Left ventricle myocardium inferior (tissue), 1 donor: ENCODE measurements at regions not wholly inside any gene's neighbourhood (a gene's known extent, or its start where the extent isn't known, plus 50 kb on each side); places are given as distances from the start of the nearest gene placed in this dataset.
"Not testable (repeated sequence)": the region's sequence is repeated elsewhere in the genome, so short reads cannot be mapped to it uniquely, and the experiment has no call there.

ENCODE experiments used
- DNase-seq: peaks from one replicate; pipeline ENCODE4 v3.0.0-alpha.2; 2020
- H3K27ac ChIP-seq: fragments of 200-600 bp; replicated peaks from 2 replicates; pipeline ENCODE4 v1.8.0; 2021
- H3K27me3 ChIP-seq: fragments of 200-600 bp; 2 replicates; pipeline ENCODE4 v1.8.0; 2021; ENCODE audit warnings: low read depth
- H3K36me3 ChIP-seq: fragments of 200-600 bp; 2 replicates; pipeline ENCODE4 v1.8.0; 2021
- H3K4me1 ChIP-seq: fragments of 200-600 bp; 2 replicates; pipeline ENCODE4 v1.8.0; 2021
- H3K4me3 ChIP-seq: fragments of 200-600 bp; 2 replicates; pipeline ENCODE4 v1.8.0; 2021; ENCODE audit warnings: mild to moderate bottlenecking, moderate library complexity
- H3K9me3 ChIP-seq: fragments of 200-600 bp; replicated peaks from 2 replicates; pipeline ENCODE4 v1.8.0; 2021
- intact Hi-C: fragments of 100-400 bp; cut with micrococcal nuclease; formaldehyde crosslinking; loops from one replicate; pipeline ENCODE4 v1.11.0; 2022
- TF ChIP-seq, protein P1 (sequence below): fragments of 200-600 bp; IDR thresholded peaks from 2 replicates; pipeline ENCODE4 v1.8.0; 2021; ENCODE audit warnings: antibody characterized with exemption, mild to moderate bottlenecking, borderline replicate concordance
- donor health status: DM: no; HTN: yes; CAD: no; lungs with severe emphysema.

DNA sequence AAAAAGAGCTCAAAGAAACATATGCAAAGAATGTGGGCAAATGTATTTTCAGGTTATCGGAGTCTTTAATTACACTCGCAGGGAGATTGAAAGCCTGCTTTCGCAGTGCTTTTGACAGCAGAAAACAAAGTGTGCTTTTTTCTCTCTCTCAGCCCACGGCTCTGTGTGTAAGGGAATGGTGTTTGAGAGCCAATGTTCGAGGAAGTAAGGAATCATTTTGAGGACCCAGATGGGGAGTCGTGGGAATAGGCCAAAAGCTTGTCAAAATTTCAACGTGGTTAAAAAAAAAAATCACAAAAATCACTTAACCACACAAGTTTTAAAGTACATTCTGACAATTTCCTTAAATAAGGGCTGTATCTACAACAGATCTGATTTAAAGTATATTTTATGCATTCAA is 197.1 kb upstream of the IRS2 start:
- DNase-seq = no peak
- Histone ChIP-seq H3K27me3 (no peaks in the 10 kb centered on the region), H3K27ac (no peak overlapping the region), H3K36me3 (no peaks in the 10 kb centered on the region), H3K4me1 (no peaks in the 10 kb centered on the region), H3K9me3 (no peaks in the 10 kb centered on the region), H3K4me3 (no peak overlapping the region)
- TF ChIP-seq, protein P1, sequence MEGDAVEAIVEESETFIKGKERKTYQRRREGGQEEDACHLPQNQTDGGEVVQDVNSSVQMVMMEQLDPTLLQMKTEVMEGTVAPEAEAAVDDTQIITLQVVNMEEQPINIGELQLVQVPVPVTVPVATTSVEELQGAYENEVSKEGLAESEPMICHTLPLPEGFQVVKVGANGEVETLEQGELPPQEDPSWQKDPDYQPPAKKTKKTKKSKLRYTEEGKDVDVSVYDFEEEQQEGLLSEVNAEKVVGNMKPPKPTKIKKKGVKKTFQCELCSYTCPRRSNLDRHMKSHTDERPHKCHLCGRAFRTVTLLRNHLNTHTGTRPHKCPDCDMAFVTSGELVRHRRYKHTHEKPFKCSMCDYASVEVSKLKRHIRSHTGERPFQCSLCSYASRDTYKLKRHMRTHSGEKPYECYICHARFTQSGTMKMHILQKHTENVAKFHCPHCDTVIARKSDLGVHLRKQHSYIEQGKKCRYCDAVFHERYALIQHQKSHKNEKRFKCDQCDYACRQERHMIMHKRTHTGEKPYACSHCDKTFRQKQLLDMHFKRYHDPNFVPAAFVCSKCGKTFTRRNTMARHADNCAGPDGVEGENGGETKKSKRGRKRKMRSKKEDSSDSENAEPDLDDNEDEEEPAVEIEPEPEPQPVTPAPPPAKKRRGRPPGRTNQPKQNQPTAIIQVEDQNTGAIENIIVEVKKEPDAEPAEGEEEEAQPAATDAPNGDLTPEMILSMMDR = no peak
- intact Hi-C loops = no loop called here

DNA sequence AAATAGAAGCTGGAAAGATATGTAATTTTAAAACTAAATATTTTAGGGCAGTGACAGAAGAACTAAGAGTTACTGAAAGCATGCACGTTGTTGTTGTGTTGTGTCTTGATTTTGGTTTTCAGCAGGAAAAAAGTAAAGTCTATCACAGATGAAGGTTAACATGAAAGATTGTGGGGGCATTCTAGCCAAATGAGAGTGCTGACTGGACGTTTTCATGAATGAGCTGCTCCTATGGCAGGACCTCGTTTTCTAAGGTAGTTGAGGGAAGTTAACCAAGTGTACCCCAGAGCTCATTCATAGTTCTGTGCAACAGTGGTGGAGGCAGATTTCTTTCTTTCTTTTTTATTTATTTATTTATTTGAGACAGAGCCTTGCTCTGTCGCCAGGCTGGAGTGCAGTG is 194.6 kb upstream of the IRS2 start:
- no peaks in the 10 kb centered on the region for H3K36me3 ChIP-seq
- H3K27me3 ChIP-seq = no peaks in the 10 kb centered on the region
- intact Hi-C loops = no loop called here
- TF ChIP-seq, protein P1 = no peak
- H3K4me3 ChIP-seq = no peak overlapping the region
- H3K9me3 ChIP-seq = no peaks in the 10 kb centered on the region
- peaks cover 8% of the 10 kb centered on the region for H3K4me1 ChIP-seq
- DNase-seq = no peak
- no peak overlapping the region for H3K27ac ChIP-seq

DNA sequence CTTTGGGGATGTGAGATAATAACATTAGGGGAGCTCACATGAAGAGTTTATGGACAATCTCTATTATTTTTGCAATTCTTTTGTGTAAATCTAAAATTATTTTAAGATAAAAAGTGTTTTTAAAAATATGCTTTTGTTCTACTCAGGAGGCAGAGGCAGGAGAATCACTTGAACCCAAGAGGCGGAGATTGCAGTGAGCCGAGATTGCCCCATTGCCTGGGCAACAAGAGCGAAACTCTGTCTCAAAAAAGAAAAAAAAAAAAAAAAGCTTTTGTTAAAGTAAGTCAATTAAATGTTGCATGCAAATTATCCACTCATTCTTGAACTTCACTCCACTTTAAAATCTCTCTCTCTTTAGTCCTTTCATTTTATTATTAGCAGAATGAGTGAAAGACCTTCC is 193.3 kb upstream of the IRS2 start:
- H3K27ac ChIP-seq, intact Hi-C loops, DNase-seq: not testable (repeated sequence)

DNA sequence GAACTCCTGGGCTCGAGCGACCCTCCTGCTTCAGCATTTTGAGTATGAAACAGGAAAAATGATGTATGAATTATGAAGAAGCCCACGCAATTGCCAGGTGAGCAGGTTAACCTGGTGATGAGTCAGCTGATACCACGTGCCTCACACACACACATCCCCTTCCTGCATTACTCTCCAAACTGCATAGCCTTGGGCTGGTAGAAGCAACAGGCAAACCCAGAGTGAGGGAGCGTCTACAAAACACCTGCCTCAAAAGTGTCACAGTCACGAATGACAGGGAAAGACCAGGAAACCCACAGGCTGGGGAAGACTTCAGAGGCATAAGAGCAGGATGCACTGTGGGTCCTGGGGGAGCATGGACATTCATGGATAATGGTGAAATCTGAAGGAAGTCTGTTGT is 192.8 kb upstream of the IRS2 start:
- TF ChIP-seq, protein P1 = no peak
- no peak overlapping the region for H3K27ac ChIP-seq
- no peaks in the 10 kb centered on the region for H3K36me3 ChIP-seq
- no peak overlapping the region for H3K4me3 ChIP-seq
- peaks cover 11% of the 10 kb centered on the region for H3K4me1 ChIP-seq
- no peak for DNase-seq
- no peaks in the 10 kb centered on the region for H3K27me3 ChIP-seq
- intact Hi-C loops = no loop called here
- no peaks in the 10 kb centered on the region for H3K9me3 ChIP-seq

More for the DNA sequence above, 193.3 kb upstream of the IRS2 start:
- peaks cover 11% of the 10 kb centered on the region for H3K4me1 ChIP-seq
- H3K36me3 ChIP-seq, H3K27me3 ChIP-seq, H3K4me3 ChIP-seq, H3K9me3 ChIP-seq: not testable (repeated sequence)

DNA sequence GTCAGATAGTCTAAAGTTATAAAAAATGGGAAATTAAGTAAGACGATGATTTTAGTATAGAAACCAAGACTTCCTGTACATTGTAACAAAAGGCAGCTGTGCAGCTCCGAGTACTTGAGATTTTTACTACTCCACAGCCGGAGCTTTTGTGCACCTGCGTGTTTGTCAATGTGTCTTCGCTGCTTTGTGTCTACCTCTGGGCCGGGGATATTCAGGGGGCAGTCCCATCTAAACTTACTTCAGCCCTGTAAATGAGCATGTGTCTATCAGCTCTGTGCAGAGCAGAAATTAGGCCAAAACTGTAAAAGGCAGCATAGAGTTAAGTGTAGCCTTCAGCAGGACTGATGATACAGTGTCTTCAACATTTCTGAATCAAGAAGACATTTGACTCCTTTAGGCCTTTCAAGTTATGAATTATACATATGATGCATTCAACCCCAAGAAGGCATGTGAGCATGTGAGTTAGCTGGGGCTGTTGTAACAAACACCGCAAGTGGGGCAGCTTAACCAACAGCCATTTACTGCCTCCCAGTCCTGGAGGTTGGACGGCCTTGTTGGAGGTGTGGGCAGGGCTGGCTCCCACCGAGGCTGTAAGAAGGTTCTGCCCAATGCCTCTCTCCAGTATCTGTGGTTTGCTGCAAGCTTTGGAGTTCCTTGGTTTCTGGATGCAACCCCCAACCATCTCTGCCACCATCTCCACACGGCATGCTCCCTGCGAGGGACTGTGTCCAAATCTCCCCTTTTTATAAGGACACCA is 191.0 kb upstream of the IRS2 start:
- TF ChIP-seq, protein P1 = no peak
- H3K27ac ChIP-seq = no peak overlapping the region
- H3K36me3 ChIP-seq = no peaks in the 10 kb centered on the region
- no peak overlapping the region for H3K4me3 ChIP-seq
- H3K27me3 ChIP-seq = no peaks in the 10 kb centered on the region
- peaks cover 11% of the 10 kb centered on the region for H3K4me1 ChIP-seq
- no peaks in the 10 kb centered on the region for H3K9me3 ChIP-seq
- intact Hi-C loops = no loop called here
- DNase-seq = no peak

DNA sequence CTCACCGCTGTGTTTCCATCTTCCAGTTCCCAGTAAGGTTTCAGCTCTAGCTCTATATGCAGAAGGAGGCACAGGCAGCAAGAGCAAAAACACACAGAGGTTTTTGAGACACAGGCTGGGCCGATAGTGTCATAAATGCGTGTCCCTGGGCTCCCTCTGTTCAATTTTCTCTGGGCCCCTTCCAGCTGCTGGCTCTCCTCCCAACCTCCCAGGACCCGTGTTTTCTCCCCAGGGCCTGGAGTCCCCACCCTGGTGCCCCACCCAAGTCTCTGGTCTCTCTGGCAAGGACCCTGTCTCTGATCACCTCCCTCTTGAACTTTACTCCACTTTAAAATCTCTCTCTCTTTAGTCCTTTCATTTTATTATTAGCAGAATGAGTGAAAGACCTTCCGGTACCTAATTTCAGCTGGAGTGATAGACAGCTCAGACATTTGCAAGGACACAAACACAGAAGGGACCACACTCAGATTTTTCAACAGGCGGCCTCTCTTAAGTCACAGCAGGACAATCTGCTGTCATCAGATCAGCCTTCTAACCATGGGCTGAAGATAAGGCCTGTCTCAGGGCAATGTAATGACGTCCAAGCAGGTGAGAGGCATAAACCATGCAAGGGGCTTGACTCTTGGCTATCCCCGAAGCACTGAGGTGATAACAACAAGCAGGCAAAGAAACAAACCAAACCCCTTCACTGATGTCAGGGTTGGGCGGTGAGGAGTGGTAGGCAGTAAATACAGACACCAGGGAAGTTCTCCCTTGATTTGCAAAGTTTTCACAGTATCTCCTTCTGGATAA is 190.0 kb upstream of the IRS2 start:
- TF ChIP-seq, protein P1 = no peak
- H3K27ac ChIP-seq = peak overlapping the region; percentile 27
- H3K4me3 ChIP-seq = no peak overlapping the region
- intact Hi-C loops = no loop called here
- H3K27me3 ChIP-seq = no peaks in the 10 kb centered on the region
- H3K9me3 ChIP-seq = no peaks in the 10 kb centered on the region
- no peaks in the 10 kb centered on the region for H3K36me3 ChIP-seq
- H3K4me1 ChIP-seq = peaks cover 11% of the 10 kb centered on the region
- DNase-seq = no peak
